K562 (cell line): ENCODE measurements at regions not wholly inside any gene's neighbourhood (a gene's known extent, or its start where the extent isn't known, plus 50 kb on each side); places are given as distances from the start of the nearest gene placed in this dataset.

ENCODE experiments used
- ATAC-seq: fragments of 200-7000 bp; cut with Tn5 transposase; 3 replicates; pipeline ENCODE4 v1.9.1; 2020; ENCODE audit warnings: moderate library complexity
- BruUV-seq: library from RNA; stranded (reverse); fragments of 400-500 nt; replicated peaks from 2 replicates; lab custom pipeline; 2021; lab: Mats Ljungman, UMichigan
- CTCF ChIA-PET: fragments of 300-600 bp; formaldehyde crosslinking; extraction: SDS; loops from one replicate; lab custom pipeline; 2021; ENCODE audit warnings: low intra/inter-chr PET ratio; lab: Yijun Ruan, JAX
- POLR2A ChIA-PET: fragments of 300-600, 350-650 bp; sonication (Branson Sonifier 250); formaldehyde crosslinking; extraction: SDS; loops from one replicate; lab custom pipeline; 2021; ENCODE audit warnings: antibody characterized with exemption, inconsistent platforms; lab: Yijun Ruan, JAX
- DNase-seq, 4 experiments: peaks; one replicate each; pipeline versions ENCODE4 v3.0.0 to v3.0.0-alpha.2; 2011 to 2018; ENCODE audit warnings: low spot score in 3 of 4, mixed read lengths in 3 of 4; ENCODE audit errors: extremely low read depth in 1 of 4
- FAIRE-seq: peaks from 2 replicates; lab custom pipeline; 2011; peaks lifted over from hg19 to GRCh38; lab: Jason Lieb, UNC
- H2AFZ ChIP-seq: 2 replicates; pipeline ENCODE4 v1.6.0; 2011; ENCODE audit warnings: low read depth, low read length, control low read depth, inconsistent platforms
- H3K27ac ChIP-seq: fragments of 200-600 bp; 3 replicates; pipeline ENCODE4 v1.8.0; 2011; ENCODE audit warnings: low read depth, mild to moderate bottlenecking, control low read depth, inconsistent platforms, low read length, moderate library complexity, mixed read lengths; ENCODE audit errors: extremely low read depth
- H3K27me3 ChIP-seq, 2 experiments: fragments of 300-600 bp in 1 of 2; 2 replicates in 1 of 2; 3 replicates in 1 of 2; pipeline versions ENCODE4 v1.6.0 to v1.8.0; 2011; ENCODE audit warnings: inconsistent platforms in 2 of 2, low read length in 2 of 2, mild to moderate bottlenecking in 1 of 2, mixed read lengths in 1 of 2, moderate library complexity in 1 of 2; ENCODE audit not compliant: control insufficient read depth in 2 of 2, insufficient read depth in 2 of 2
- H3K36me3 ChIP-seq: fragments of 300-600 bp; 3 replicates; pipeline ENCODE4 v1.8.0; 2011; ENCODE audit warnings: mild to moderate bottlenecking, low read length, inconsistent platforms; ENCODE audit not compliant: control insufficient read depth, insufficient read depth
- H3K4me1 ChIP-seq, 2 experiments: fragments of 200-600 bp in 1 of 2; replicated peaks in 1 of 2; 2 replicates in 1 of 2; 3 replicates in 1 of 2; pipeline versions ENCODE4 v1.5.1 to v1.8.0; 2011; ENCODE audit warnings: inconsistent platforms in 2 of 2, low read length in 2 of 2, mild to moderate bottlenecking in 1 of 2, mixed read lengths in 1 of 2, moderate library complexity in 1 of 2; ENCODE audit not compliant: control insufficient read depth in 2 of 2, insufficient read depth in 2 of 2
- H3K4me2 ChIP-seq: 2 replicates; pipeline ENCODE4 v1.6.1; 2011; ENCODE audit warnings: low read length, control low read depth, inconsistent platforms, mixed read lengths; ENCODE audit not compliant: insufficient read depth
- H3K4me3 ChIP-seq: fragments of 200-600 bp; sonication (generic), shearing (Covaris generic); 2 replicates; pipeline ENCODE4 v1.5.1; 2016; ENCODE audit warnings: control low read depth, inconsistent platforms
- H3K79me2 ChIP-seq: fragments of 200-600 bp; 3 replicates; pipeline ENCODE4 v1.8.0; 2011; ENCODE audit warnings: low read length, inconsistent platforms; ENCODE audit not compliant: control insufficient read depth, insufficient read depth
- H3K9ac ChIP-seq, 2 experiments: 2 replicates each; pipeline versions ENCODE4 v1.6.0 to v1.6.1; 2011; ENCODE audit warnings: low read depth in 2 of 2, low read length in 2 of 2, control low read depth in 1 of 2, inconsistent platforms in 1 of 2, mild to moderate bottlenecking in 1 of 2, mixed read lengths in 1 of 2; ENCODE audit not compliant: insufficient read depth in 1 of 2
- H3K9me1 ChIP-seq: one replicate; pipeline ENCODE4 v1.6.0; 2011; ENCODE audit warnings: inconsistent platforms, mild to moderate bottlenecking, low read length, moderate library complexity; ENCODE audit not compliant: control insufficient read depth, insufficient read depth
- H3K9me3 ChIP-seq: replicated peaks from 2 replicates; pipeline ENCODE4 v1.5.1; 2011; ENCODE audit warnings: low read depth, low read length, inconsistent platforms; ENCODE audit not compliant: control insufficient read depth, insufficient read depth
- H4K20me1 ChIP-seq: replicated peaks from 2 replicates; pipeline ENCODE4 v1.6.1; 2011; ENCODE audit warnings: low read length, inconsistent platforms, mixed read lengths; ENCODE audit not compliant: control insufficient read depth, insufficient read depth
- CBFB ChIP-seq: sonication (generic); formaldehyde crosslinking; IDR thresholded peaks from 2 replicates; pipeline ENCODE4 v1.4.0; 2020; ENCODE audit warnings: mild to moderate bottlenecking, missing genetic modification reagents
- CXXC5 ChIP-seq: fragments of 250-450 bp; sonication (Bioruptor Pico); IDR thresholded peaks from 2 replicates; pipeline ENCODE4 v1.8.0; 2022; ENCODE audit warnings: inconsistent platforms, mild to moderate bottlenecking, moderate library complexity
- EWSR1 ChIP-seq: fragments of 450-650 bp; IDR thresholded peaks from 2 replicates; pipeline ENCODE4 v1.6.1; 2018; ENCODE audit warnings: borderline replicate concordance, mild to moderate bottlenecking, low read depth, moderate library complexity; ENCODE audit not compliant: partially characterized antibody
- HES1 ChIP-seq: fragments of 450-650 bp; IDR thresholded peaks from 2 replicates; pipeline ENCODE4 v1.6.1; 2016; ENCODE audit warnings: low read depth, mild to moderate bottlenecking, moderate library complexity
- HNRNPUL1 ChIP-seq: fragments of 200-400 bp; formaldehyde crosslinking; IDR thresholded peaks from 2 replicates; pipeline ENCODE4 v1.6.1; 2017; ENCODE audit warnings: low read length
- PBX2 ChIP-seq, 2 experiments: IDR thresholded peaks in 1 of 2; conservative IDR thresholded peaks in 1 of 2; 2 replicates each; pipeline ENCODE4 v1.6.1; 2016; ENCODE audit warnings: low read depth in 2 of 2, mild to moderate bottlenecking in 1 of 2, missing compliant biosample characterization in 1 of 2, missing genetic modification characterization in 1 of 2, moderate library complexity in 1 of 2
- SIN3A ChIP-seq, 2 experiments: fragments of 150-350 bp in 1 of 2; IDR thresholded peaks; 2 replicates each; pipeline ENCODE4 v1.6.1; 2011 to 2016; ENCODE audit warnings: borderline replicate concordance in 2 of 2, low read depth in 2 of 2, low read length in 2 of 2, mild to moderate bottlenecking in 2 of 2, moderate library complexity in 2 of 2; ENCODE audit not compliant: control insufficient read depth in 1 of 2
- TCF3 ChIP-seq: sonication (generic); formaldehyde crosslinking; IDR thresholded peaks from 2 replicates; pipeline ENCODE4 v1.4.0; 2020; ENCODE audit warnings: mild to moderate bottlenecking, missing genetic modification reagents
- ZBTB11 ChIP-seq, 3 experiments: fragments of 200-800 bp in 1 of 3; fragments of 250-450 bp in 1 of 3; fragments of 450-650 bp in 1 of 3; sonication (Bioruptor Pico) in 1 of 3; sonication (Bioruptor generic) in 1 of 3; formaldehyde crosslinking in 1 of 3; IDR thresholded peaks; 2 replicates each; pipeline versions ENCODE4 v1.6.1 to v1.8.0; 2016 to 2022; ENCODE audit warnings: mild to moderate bottlenecking in 2 of 3, missing genetic modification characterization in 2 of 3, missing compliant biosample characterization in 1 of 3, moderate library complexity in 1 of 3
- WGBS: fragments of 100-300 bp; shearing (Covaris generic); methylation state at CpG from one replicate; pipeline ENCODE4 v1.1.6; 2016; ENCODE audit warnings: low coverage, mixed read lengths; ENCODE audit not compliant: insufficient coverage; ENCODE audit errors: missing lambda C conversion rate; 5-methylcytosine and 5-hydroxymethylcytosine counted together
- in situ Hi-C: fragments of 300-500 bp; cut with MboI; formaldehyde crosslinking; loops from 4 replicates; pipeline ENCODE4 v1.15.0; 2018; ENCODE audit warnings: inconsistent platforms, mixed read lengths
- intact Hi-C: fragments of 100-400 bp; cut with micrococcal nuclease; formaldehyde crosslinking; loops from 2 replicates; pipeline ENCODE4 v1.14.2; 2022
- TF ChIP-seq, protein P1 (sequence below): fragments of 250-450 bp; sonication (Bioruptor Pico); IDR thresholded peaks from 2 replicates; pipeline ENCODE4 v1.5.0; 2022; ENCODE audit warnings: mild to moderate bottlenecking

DNA sequence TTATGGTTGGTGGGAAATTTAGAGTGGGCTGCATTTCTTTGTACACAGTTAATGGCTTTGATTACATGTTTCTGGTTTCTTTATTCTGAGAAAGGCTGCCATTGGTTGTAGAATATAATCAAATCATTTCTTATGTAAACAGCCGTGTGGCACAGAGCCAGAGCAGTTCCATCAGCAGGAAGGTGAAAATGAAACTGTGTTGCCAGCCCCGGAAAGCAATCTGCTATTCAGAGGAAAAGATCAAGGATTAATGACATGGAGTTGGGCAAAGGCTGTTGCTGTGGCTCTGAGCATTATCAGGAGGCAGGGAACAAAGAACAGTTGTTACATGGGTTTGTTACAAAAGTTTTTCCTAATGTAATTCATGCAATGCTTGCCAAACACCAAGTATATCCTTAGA, 74.2 kb upstream of the ZNF716 start:
- no peak overlapping the region for H3K4me3 ChIP-seq
- in situ Hi-C loops (no loop called here), intact Hi-C loops (no loop called here)
- H3K79me2 ChIP-seq, result no peaks in the 10 kb centered on the region
- no peaks in the 10 kb centered on the region for H4K20me1 ChIP-seq
- ChIA-PET CTCF (no interaction called here), POLR2A (no interaction called here)
- 0% methylated on average over 2 of the region's 2 CpGs for WGBS
- no peaks in the 10 kb centered on the region for H3K9me1 ChIP-seq
- no peak overlapping the region for H3K9ac ChIP-seq
- no peaks in the 10 kb centered on the region for H3K27me3 ChIP-seq
- no peak overlapping the region for H3K4me2 ChIP-seq
- no peak overlapping the region for H3K27ac ChIP-seq
- no peak overlapping the region for H2AFZ ChIP-seq
- no peak for FAIRE-seq
- H3K4me1 ChIP-seq, result no peaks in the 10 kb centered on the region
- BruUV-seq, result no TSS peak
- ATAC-seq, result no peak
- no peaks in the 10 kb centered on the region for H3K9me3 ChIP-seq
- no peak for DNase-seq
- H3K36me3 ChIP-seq, result no peaks in the 10 kb centered on the region
- TF ChIP-seq PBX2 (CRISPR knock-in tag; IDR thresholded peaks at IDR 0.05; ENCODE audit: low read depth) (no peak), PBX2 (tag; conservative IDR thresholded peaks at IDR 0.05; ENCODE audit: low read depth) (no peak), ZBTB11 (CRISPR knock-in tag; IDR thresholded peaks at IDR 0.05) (no peak), HES1 (no peak), HNRNPUL1 (no peak), TCF3 (CRISPR knock-in tag) (no peak), CBFB (CRISPR knock-in tag) (no peak), CXXC5 (CRISPR knock-in tag) (no peak), SIN3A (IDR thresholded peaks at IDR 0.05; ENCODE audit: borderline replicate concordance in 2 of 2, control insufficient read depth in 1 of 2, low read depth in 2 of 2, low read length in 2 of 2) (no peak), EWSR1 (no peak)
- TF ChIP-seq, protein P1, sequence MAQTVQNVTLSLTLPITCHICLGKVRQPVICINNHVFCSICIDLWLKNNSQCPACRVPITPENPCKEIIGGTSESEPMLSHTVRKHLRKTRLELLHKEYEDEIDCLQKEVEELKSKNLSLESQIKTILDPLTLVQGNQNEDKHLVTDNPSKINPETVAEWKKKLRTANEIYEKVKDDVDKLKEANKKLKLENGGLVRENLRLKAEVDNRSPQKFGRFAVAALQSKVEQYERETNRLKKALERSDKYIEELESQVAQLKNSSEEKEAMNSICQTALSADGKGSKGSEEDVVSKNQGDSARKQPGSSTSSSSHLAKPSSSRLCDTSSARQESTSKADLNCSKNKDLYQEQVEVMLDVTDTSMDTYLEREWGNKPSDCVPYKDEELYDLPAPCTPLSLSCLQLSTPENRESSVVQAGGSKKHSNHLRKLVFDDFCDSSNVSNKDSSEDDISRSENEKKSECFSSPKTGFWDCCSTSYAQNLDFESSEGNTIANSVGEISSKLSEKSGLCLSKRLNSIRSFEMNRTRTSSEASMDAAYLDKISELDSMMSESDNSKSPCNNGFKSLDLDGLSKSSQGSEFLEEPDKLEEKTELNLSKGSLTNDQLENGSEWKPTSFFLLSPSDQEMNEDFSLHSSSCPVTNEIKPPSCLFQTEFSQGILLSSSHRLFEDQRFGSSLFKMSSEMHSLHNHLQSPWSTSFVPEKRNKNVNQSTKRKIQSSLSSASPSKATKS (CRISPR knock-in tag), result no peak
